ENCODE measurements at regions not wholly inside any gene's neighbourhood (a gene's known extent, or its start where the extent isn't known, plus 50 kb on each side); places are given as distances from the start of the nearest gene placed in this dataset.
"Not testable (repeated sequence)": the region's sequence is repeated elsewhere in the genome, so short reads cannot be mapped to it uniquely, and the experiment has no call there.

GRCh38 chr2:8139668-8140200 is 542.1 kb upstream of the ID2 start:
- no peak for FAIRE-seq
- TF ChIP-seq SPI1 (IDR thresholded peaks at IDR 0.05; ENCODE audit: low read depth, low read length) (no peak), POU2F2 (IDR thresholded peaks at IDR 0.05; ENCODE audit: low read depth, low read length) (no peak), POLR2AphosphoS5 (IDR thresholded peaks at IDR 0.05; ENCODE audit: low read depth, low read length) (no peak), POLR2A (IDR thresholded peaks at IDR 0.05; ENCODE audit: low read depth, low read length) (no peak), TAF1 (IDR thresholded peaks at IDR 0.05; ENCODE audit: low read depth, low read length) (no peak), PAX5 (IDR thresholded peaks at IDR 0.05; ENCODE audit: insufficient read depth, low read length, severe bottlenecking) (no peak)
- DNase-seq (ENCODE audit: insufficient read length, low spot score) = no peak

DNA sequence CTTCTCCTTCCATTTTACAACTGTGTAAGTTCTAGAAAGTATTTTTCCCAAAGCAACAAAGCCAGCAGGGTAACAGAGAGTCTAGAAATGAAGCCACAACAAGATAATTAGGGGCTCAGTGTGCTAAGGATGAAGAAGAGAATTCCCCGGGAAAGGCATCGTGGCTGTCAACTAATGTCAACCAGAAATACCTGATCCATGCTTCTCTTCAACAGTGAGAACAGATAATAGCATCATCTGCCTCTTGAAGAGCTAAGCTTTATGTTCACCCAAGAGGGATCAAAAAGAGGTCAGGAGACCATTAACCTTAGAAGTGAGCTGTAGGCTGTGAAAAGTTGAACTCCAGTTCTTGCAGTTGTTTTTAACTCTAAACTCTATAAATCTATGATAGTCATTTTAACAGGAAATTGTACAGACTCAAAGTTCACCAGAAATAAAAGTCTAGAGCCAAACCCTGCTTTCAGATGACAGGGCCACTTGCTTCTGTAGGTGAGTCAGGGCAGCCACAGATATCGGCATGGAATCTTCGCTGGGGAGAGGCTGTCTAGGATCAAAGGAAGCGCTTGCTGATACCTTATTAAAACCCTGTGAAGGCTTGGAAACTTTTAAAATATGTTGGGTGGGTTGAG is 540.7 kb upstream of the ID2 start:
- no peak for DNase-seq (ENCODE audit: insufficient read length, low spot score)
- TF ChIP-seq PAX5 (IDR thresholded peaks at IDR 0.05; ENCODE audit: insufficient read depth, low read length, severe bottlenecking) = no peak
- FAIRE-seq = no peak

- no peak for FAIRE-seq
Observed at GRCh38 chr2:8141780-8142179, 540.1 kb upstream of the ID2 start.

DNA sequence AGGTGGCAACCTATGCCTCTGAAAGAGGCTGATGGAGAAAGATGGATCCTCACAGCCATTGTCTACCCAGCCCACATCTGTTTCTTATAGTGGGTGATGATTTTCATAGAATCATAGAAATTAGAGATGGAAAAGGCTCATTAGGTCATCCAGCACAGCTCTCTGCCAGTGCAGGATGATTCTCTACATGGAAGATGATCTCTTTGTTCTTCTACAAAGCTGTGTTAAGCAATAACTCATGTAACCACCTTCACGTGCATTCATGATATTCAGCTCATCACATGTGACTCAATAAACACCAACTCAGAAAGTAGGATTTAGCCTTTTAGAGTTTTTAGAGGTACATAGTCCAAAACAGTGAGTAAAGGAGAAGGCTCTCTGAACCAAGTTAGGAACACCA is 539.4 kb upstream of the ID2 start:
- TF ChIP-seq TAF1 (IDR thresholded peaks at IDR 0.05; ENCODE audit: low read depth, low read length) = no peak
- no peak for TF ChIP-seq POLR2A (IDR thresholded peaks at IDR 0.05; ENCODE audit: low read depth, low read length)
- TF ChIP-seq POU2F2 (IDR thresholded peaks at IDR 0.05; ENCODE audit: low read depth, low read length) = no peak
- no peak for TF ChIP-seq POLR2AphosphoS5 (IDR thresholded peaks at IDR 0.05; ENCODE audit: low read depth, low read length)
- TF ChIP-seq PAX5 (IDR thresholded peaks at IDR 0.05; ENCODE audit: insufficient read depth, low read length, severe bottlenecking) = no peak
- no peak for TF ChIP-seq SPI1 (IDR thresholded peaks at IDR 0.05; ENCODE audit: low read depth, low read length)
- FAIRE-seq (no peak), DNase-seq (ENCODE audit: insufficient read length, low spot score) (no peak)

More at GRCh38 chr2:8141780-8142179, 540.1 kb upstream of the ID2 start:
- TF ChIP-seq POLR2AphosphoS5 (IDR thresholded peaks at IDR 0.05; ENCODE audit: low read depth, low read length) = no peak
- TF ChIP-seq SPI1 (IDR thresholded peaks at IDR 0.05; ENCODE audit: low read depth, low read length) = no peak
- no peak for TF ChIP-seq POLR2A (IDR thresholded peaks at IDR 0.05; ENCODE audit: low read depth, low read length)
- TF ChIP-seq PAX5 (IDR thresholded peaks at IDR 0.05; ENCODE audit: insufficient read depth, low read length, severe bottlenecking) = no peak
- no peak for TF ChIP-seq TAF1 (IDR thresholded peaks at IDR 0.05; ENCODE audit: low read depth, low read length)
- no peak for TF ChIP-seq POU2F2 (IDR thresholded peaks at IDR 0.05; ENCODE audit: low read depth, low read length)
- no peak for DNase-seq (ENCODE audit: insufficient read length, low spot score)

- FAIRE-seq = no peak
- DNase-seq (ENCODE audit: insufficient read length, low spot score) = no peak
- TF ChIP-seq TAF1 (IDR thresholded peaks at IDR 0.05; ENCODE audit: low read depth, low read length) (no peak), SPI1 (IDR thresholded peaks at IDR 0.05; ENCODE audit: low read depth, low read length) (no peak), POU2F2 (IDR thresholded peaks at IDR 0.05; ENCODE audit: low read depth, low read length) (no peak), PAX5 (IDR thresholded peaks at IDR 0.05; ENCODE audit: insufficient read depth, low read length, severe bottlenecking) (no peak), POLR2AphosphoS5 (IDR thresholded peaks at IDR 0.05; ENCODE audit: low read depth, low read length) (no peak), POLR2A (IDR thresholded peaks at IDR 0.05; ENCODE audit: low read depth, low read length) (no peak)
Observed at GRCh38 chr2:8144131-8144631, 537.7 kb upstream of the ID2 start.

DNA sequence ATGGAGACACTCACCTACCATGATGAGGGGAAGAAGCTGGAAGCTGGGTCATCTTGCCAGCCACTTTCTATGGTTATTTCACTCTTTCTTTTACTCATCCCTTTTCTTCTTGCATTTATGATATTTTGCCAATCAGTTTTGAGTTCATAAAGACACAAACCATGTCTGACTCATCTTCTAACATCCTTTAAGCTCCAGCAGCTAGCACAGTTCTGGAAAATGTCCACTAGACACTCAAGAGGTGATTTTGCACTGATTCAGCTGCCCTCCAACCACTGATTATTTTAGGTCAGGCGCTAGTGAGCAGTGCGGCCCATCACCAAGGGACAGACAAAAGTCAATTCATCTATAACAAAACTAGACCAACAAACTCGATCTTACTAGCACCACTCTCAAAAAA is 537.1 kb upstream of the ID2 start:
- TF ChIP-seq POLR2AphosphoS5 (IDR thresholded peaks at IDR 0.05; ENCODE audit: low read depth, low read length) (no peak), POLR2A (IDR thresholded peaks at IDR 0.05; ENCODE audit: low read depth, low read length) (no peak), TAF1 (IDR thresholded peaks at IDR 0.05; ENCODE audit: low read depth, low read length) (no peak)

DNA sequence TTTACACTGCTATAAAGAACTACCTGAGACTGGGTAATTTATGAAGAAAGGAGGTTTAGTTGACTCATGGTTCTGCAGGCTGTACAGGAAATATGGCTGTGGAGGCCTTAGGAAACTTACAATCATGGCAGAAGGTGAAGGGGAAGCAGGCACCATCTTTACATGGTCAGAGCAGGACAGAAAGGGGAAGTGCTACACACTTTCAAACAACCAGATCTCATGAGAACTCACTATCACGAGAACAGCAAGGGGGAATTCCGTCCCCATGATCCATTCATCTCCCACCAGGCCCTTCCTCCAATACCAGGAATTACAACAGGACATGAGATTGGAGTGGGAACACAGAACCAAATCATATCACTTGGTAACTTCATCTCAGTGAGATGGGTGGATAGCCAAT is 536.5 kb upstream of the ID2 start:
- not testable (repeated sequence) for FAIRE-seq; DNase-seq (ENCODE audit: insufficient read length, low spot score)
- peak; percentile 91 for TF ChIP-seq SPI1 (IDR thresholded peaks at IDR 0.05; ENCODE audit: low read depth, low read length)

More for the DNA sequence above, 537.1 kb upstream of the ID2 start:
- DNase-seq (ENCODE audit: insufficient read length, low spot score) (no peak), FAIRE-seq (no peak)

- DNase-seq (ENCODE audit: insufficient read length, low spot score) = no peak
- FAIRE-seq = no peak
- TF ChIP-seq TAF1 (IDR thresholded peaks at IDR 0.05; ENCODE audit: low read depth, low read length) (no peak), POLR2A (IDR thresholded peaks at IDR 0.05; ENCODE audit: low read depth, low read length) (no peak), PAX5 (IDR thresholded peaks at IDR 0.05; ENCODE audit: insufficient read depth, low read length, severe bottlenecking) (no peak), POLR2AphosphoS5 (IDR thresholded peaks at IDR 0.05; ENCODE audit: low read depth, low read length) (no peak), SPI1 (IDR thresholded peaks at IDR 0.05; ENCODE audit: low read depth, low read length) (no peak), POU2F2 (IDR thresholded peaks at IDR 0.05; ENCODE audit: low read depth, low read length) (no peak)
Observed at GRCh38 chr2:8146132-8147005, 535.5 kb upstream of the ID2 start.

DNA sequence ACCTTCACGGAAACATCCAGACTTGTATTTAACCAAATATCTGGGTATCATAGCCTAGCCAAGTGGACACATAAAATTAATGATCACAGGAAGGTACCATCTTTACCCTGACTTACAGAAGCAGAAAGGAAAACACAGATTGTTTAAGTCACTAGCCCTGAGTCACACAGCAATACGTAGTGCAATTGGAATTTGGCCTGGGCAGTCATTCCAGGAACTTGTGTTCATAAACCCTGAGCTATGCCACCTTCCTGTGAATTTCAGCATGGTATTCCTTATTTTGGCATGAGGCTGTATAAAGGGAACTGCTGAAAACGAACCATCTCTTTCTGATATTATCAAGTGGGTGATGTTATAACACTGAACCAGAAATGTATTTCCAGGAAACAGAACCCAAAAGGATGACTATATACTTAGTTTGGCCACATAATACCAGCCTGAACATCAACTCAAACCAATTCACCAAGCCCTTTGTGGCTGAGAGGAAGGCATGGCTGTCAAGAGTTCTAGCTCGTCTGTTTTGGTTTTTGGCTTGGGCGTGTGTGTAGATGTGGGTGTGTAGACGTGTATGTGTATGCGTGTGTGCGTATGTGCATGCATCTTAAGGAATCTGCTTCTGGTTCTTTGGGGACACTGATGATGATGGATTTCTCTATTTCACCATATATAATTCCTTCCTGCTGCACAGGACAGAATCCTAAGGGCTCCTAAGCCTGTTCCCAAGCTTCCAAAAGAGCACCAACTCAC is 533.4 kb upstream of the ID2 start:
- FAIRE-seq = no peak
- DNase-seq (ENCODE audit: insufficient read length, low spot score) = no peak
- no peak for TF ChIP-seq POU2F2 (IDR thresholded peaks at IDR 0.05; ENCODE audit: low read depth, low read length)
- no peak for TF ChIP-seq SPI1 (IDR thresholded peaks at IDR 0.05; ENCODE audit: low read depth, low read length)
- TF ChIP-seq PAX5 (IDR thresholded peaks at IDR 0.05; ENCODE audit: insufficient read depth, low read length, severe bottlenecking) = no peak
- no peak for TF ChIP-seq POLR2A (IDR thresholded peaks at IDR 0.05; ENCODE audit: low read depth, low read length)
- TF ChIP-seq TAF1 (IDR thresholded peaks at IDR 0.05; ENCODE audit: low read depth, low read length) = no peak
- TF ChIP-seq POLR2AphosphoS5 (IDR thresholded peaks at IDR 0.05; ENCODE audit: low read depth, low read length) = no peak

Measured in GM12891 (cell line).